RCC 7860 (cell line): ENCODE measurements at regions not wholly inside any gene's neighbourhood (a gene's known extent, or its start where the extent isn't known, plus 50 kb on each side); places are given as distances from the start of the nearest gene placed in this dataset.
"Not testable (repeated sequence)": the region's sequence is repeated elsewhere in the genome, so short reads cannot be mapped to it uniquely, and the experiment has no call there.

Experiments
- DNase-seq: peaks from one replicate; pipeline ENCODE4 v3.0.0-alpha.2; 2015; ENCODE audit warnings: low spot score
- FAIRE-seq: peaks from 2 replicates; lab custom pipeline; 2012; peaks lifted over from hg19 to GRCh38; lab: Jason Lieb, UNC

DNA sequence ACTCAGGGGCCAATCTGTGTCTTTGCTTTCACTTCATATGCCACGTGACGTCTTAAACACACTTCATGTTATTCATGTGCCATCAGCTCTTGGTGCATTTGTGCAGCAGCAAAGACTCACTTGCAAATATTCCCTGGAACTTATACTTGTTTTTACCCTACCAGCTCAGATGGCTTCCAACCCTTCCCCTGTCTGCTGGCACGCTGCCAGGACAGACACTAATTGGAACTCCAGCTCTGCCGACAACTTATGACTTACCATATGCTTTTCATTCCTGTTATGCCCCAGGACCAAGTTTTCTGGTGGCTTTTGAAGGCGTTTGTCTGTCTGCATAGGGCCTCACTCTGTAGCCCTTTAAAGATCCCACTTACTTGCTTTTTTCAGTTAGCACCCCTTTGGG is 261.7 kb upstream of the GNPDA2 start:
- FAIRE-seq (no peak), DNase-seq (no peak)

DNA sequence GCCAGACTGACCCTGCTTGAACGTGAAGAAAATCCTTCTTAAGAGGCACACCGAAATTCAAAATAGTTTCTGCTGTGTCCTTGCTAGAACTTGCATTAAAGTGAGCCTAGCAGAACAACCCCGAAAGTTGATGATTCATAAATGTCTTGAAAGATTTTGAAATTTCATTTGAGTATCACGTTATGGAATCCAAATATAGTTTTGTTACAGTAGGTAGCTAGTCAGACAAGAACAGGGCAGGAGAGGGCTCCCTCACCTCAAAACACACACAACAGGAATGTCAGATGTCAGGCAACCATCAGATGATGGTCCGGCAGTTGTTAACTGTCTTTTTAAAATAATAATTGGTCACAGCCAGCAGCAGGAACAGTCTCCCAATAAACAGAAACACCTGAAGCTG is 259.6 kb upstream of the GNPDA2 start:
- no peak for FAIRE-seq

DNA sequence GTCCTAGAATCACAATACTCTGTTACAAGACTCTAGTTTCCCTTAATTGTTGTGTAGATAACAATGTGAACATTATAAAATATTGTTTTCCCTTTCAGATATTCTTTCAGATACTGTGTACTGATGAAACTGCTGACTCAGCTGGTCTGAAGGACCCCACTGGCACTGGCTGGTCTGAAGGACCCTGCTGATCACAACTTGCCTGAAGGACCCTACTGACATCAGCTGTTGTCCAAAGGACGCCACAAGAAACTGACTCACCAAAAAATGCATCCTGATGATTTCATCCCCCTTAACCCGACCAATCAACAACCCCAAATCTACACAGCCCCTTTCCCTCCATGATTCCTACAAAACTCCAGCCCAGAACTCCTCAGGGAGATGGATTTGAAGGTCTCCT is 258.8 kb upstream of the GNPDA2 start:
- FAIRE-seq (no peak), DNase-seq (no peak)

More for the DNA sequence above, 259.6 kb upstream of the GNPDA2 start:
- no peak for DNase-seq

DNA sequence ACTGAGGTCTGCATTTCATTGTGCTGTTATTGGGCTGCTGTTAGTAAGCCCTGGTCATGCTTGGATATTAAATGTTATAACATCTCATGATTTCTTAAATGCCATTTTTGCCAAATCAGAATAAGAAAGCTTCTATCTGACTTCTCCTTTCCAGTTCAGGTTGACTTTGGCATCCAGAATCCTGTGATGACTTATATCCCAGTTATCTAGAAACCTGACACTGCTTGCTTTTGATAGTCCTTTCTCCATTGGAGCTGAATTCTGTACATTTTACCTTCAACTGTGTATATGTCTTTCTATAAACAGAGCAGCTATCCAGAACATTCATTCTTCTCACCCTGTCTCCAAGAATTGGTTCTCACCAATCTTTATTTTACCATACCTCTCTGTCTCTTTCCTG is 257.7 kb upstream of the GNPDA2 start:
- DNase-seq (no peak), FAIRE-seq (no peak)

DNA sequence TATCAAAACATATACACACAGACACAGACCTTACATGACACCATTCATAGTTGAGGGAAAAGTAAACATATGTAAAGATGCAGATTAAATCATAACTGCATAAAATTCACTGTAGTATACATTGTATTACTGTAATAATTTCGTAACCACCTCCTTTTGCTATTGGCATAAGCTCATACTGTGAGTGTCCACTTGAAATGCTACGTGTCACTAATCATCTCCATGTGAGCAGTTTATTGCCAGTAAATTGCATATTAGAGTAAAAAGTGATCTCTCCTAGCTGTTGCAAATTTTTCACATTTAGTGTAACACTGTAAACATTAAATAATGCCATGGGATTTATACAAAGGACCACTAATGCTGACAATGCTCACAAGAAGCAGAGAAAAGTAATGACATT is 256.7 kb upstream of the GNPDA2 start:
- FAIRE-seq (no peak), DNase-seq (no peak)

DNA sequence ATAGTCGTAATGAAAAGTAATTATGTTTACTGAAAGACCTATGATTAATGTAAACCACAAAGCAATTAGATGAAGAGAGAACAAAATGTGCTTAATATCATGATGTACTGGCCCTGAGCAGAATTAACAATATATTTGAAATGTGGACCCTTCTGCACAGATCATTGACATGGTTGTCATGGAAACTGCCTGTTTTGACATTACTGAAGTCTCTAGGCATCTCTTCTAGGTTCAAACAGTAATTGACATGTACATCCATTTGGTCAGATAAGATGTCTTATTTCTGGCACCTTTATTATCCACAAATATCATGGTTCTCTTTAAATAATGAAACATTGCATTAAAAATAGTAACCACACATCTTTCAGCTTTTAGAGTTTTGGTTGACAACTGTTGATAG is 251.7 kb upstream of the GNPDA2 start:
- FAIRE-seq (no peak), DNase-seq (no peak)

DNA sequence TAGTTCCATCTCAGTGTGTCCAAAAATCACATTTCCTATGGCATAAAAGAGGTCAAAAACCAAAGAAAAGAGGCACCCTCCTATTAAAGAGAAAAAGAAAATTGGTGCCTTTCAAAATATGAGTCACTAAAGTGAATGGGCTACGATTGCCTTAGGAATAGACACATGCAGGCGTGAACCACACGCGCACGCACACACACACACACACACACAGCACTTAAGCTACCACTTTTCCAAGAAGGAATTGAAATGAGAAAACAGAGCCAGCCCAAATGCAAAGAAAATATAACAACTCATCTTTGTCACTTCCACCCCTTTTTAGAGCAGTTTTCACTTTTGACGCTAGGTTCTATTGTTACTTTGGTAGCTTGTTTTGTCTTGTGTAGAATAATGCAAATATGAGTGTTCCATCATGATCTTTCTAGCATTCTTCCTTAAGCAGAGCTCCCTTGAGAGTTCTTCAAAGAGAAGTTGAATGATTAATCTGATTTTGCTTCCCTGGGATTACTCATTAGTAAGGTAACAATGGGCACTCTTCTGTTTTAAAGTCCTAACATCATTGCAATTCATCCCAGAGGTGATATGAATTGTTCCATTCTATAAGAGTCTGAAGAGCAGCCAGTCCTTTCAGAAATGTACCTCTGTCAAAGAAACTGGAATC is 239.2 kb upstream of the GNPDA2 start:
- FAIRE-seq, result no peak
- DNase-seq, result no peak

DNA sequence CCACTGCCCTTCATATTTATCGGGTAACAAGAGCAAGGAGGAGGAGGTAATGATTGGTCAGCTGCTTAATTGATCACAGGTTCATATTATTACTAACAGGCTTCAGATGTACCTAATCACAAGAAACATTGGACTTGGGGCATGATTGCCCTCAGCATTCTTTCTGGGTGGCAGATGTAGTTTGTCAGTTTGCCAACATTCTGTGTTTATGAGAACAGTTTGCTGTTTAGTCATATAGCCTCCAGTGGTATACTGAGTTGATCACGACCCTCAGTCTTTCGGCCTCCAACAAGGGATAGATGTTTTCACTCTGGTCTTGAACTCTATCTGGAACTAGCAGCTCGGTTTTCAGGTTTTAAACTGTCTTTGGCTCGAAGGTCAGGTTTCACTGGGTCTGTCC is 237.7 kb upstream of the GNPDA2 start:
- DNase-seq, FAIRE-seq: not testable (repeated sequence)

DNA sequence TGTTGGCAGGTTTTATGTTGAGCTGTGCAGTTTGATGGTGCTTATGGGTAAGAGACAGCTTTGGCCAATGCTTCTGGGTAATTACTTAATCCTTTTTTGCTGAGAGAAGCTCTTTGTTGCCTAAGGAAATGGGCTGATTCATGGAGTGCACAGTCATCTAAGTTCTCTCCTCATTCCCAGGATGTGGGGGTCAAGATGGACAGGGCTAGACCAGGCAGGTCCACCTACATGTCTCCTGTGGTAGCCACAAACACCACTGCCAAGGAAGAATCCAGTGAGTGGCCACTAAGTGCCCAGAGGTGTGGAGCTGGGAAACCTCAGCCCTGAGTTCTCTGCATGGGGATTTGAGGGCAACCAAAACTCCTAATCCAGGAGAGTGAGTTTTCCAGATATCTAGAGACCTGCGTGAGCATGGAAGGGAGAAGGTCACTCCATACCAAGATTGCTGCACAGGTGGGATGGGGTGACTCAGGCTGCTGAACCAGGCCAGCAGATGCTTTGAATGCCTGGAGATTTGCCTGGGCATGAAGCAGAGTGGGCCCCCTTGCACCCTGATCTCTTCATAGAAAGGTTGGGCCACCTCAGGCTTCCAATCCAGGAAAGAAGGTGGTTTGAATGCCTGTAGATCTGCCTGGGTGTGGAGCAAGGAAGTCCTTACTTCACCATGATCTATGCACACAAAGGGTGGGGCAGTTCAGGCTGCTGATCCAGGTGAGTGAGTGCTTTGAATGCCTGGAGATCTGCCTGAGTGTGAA is 234.8 kb upstream of the GNPDA2 start:
- no peak for FAIRE-seq
- no peak for DNase-seq

DNA sequence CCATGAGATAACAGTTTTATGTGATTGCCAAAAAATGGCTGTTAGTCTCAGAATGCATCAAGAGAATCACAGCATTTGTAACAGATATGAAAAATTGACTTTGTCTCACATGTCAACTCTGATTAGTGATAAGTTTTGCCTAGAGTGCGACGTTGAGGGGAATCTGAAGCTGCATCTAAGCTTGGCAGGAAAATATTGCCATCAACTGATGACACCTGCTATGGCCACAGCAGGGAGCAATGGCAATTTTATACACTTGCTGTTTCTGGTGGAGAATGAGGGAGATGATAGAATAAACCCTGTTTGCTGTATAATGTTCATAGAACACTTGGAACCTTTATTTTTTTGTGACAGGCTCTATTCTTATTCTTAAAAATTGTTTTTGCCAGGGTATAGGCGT is 205.4 kb upstream of the GNPDA2 start:
- DNase-seq (no peak), FAIRE-seq (no peak)

DNA sequence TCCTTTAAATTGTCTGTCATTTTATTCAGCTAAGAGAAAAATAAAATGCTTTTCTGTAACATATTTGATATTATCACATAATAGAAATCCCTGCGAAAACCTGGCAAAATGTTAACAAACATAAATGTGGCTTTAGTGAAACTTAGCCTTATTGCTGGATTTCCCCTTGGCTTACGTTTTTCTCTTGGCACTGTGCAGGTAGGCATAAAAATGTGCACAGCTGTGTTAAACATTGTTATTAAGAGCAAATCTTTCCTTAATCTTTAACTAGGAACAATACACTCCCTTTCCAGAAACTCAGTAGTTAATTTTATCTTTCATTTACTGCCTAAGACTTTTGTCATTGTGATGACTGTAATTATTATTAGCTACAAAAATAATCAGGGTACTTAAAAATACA is 202.4 kb upstream of the GNPDA2 start:
- DNase-seq (no peak), FAIRE-seq (no peak)

DNA sequence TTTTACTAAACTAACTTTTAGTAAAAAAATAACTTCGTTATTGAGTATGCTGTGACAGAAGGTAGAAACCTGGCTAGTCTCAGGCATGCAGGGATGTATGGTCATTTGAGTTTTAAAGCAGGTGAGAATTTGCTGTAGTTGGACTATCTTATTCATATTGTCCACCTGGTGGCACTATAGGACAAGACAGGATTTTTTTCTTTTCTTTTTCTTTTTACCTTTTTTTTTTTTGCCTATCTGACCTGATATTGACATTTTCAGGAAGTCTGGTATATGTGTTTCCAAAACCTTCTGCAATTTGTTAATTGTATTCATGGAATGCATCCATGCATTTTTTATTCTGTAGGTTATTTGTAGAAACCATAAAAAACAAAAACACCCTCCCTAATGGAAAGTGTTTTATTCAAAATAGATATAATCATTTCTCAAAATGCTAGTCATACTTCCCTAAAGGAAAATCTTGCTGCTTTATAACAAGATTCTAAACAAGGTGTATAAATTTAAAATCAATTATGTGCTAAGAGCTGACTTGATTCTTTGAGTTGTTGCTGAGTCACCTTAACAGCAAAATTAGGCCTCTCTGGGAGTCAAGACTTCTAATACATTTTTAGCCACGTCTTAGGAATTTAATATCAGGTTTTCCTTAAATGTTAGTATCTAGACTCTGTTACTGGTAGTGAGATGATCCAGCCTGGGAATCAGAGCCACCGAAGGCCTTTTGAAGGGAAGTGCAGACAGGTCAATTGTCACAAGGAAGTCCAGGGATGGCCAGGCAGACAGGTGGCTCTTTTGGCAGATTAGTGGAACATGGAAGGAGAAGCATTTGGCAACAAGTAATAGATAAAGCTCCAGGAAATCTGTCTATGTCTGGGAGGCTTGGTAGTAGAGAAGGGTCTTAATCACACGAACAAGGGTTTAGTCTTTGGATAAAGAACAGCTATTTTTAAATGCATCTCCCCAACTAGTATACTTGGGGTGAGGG is 201.3 kb upstream of the GNPDA2 start:
- DNase-seq (no peak), FAIRE-seq (no peak)

DNA sequence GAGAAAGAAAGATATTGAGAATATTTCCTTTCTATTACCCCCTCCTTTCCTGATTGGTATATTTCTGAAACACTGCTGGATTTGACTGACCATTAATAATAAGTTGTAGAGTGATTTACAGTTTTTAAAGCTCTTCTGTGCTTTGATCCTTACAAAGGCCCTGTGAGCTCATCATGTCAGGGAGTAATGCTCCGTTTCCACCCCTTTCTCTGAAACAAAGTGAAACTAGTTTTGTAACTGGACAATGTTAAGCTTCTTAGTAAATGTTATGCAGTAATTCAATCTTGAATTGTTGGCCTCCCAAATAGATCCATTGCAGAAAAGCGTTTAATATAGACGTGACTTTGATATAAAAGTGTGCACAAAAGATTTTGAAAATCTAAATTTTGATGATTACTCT is 190.1 kb upstream of the GNPDA2 start:
- DNase-seq, result no peak
- FAIRE-seq, result no peak

DNA sequence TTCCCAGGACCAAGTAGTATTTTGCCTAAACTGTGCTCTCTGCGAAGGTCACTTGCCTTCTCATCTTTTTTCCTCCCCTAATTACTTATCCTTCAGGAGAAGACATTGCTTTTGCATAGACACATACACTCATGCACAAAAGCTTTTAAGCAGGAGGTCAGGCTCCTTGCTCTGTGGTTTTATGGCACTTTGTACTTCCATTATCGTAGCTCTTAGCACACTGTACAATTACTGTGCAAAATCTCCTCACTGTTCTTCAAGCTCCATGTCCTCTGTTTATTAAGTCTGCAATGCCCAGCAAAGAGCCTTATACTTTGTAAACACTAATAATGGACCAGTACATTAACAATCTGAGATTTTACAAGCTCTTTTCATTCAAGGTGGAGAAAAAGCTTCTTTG is 188.4 kb upstream of the GNPDA2 start:
- DNase-seq (no peak), FAIRE-seq (no peak)

DNA sequence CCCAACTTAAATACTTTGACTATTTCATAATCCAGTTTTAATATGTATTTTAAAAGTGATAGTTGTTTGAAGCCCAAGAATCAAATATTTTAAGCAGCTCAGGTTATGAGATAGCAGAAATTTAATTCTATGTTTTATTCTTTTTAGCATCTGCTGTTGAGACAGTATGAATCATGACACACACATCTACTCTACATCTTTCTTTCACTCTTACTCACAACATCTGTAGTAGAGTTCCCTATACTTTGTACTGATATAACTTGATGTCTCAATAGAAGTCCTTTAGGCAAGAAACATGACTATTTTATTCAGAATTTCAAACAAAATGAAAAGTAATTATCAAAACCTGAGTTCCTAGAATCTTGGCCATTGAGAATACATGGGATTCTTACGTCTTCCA is 187.9 kb upstream of the GNPDA2 start:
- FAIRE-seq (no peak), DNase-seq (no peak)

DNA sequence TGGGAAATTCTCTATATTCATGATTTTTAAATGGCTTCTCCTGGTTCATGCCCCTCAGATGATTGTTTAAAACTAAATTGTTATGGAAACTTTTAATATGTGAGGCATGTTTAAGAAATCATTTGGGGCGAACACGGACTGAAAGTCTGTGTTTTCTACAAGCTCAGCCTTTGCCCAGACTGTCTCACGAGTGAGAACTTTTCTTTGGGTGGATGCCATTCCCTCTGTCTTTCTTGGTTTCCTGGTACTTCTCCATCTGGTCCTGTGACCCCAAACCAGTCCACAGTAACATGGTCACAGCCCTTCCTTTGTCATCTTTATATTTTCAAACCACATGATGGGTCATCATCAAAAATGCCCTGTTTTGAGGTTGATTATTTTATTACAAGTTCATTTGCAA is 186.6 kb upstream of the GNPDA2 start:
- DNase-seq, result no peak

DNA sequence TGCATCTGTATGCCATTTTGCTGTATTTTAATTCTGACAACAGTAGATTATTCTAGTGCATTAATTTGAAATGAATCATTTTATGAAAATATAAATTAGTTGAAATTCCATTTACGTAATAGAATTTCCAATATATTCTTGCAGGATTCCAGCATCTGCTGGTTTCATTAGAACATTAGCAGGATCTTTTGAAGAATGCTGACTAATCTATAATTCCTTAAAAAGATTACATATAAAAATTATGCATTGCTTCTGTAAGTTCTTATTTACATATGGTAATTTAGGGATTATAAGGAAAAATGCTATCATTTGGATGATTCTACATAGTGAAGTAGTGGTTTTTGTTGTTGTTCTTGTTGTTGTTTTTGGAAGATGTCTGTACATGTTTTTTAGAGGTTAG is 182.2 kb upstream of the GNPDA2 start:
- FAIRE-seq, result no peak
- DNase-seq, result no peak

More for the DNA sequence above, 186.6 kb upstream of the GNPDA2 start:
- no peak for FAIRE-seq

DNA sequence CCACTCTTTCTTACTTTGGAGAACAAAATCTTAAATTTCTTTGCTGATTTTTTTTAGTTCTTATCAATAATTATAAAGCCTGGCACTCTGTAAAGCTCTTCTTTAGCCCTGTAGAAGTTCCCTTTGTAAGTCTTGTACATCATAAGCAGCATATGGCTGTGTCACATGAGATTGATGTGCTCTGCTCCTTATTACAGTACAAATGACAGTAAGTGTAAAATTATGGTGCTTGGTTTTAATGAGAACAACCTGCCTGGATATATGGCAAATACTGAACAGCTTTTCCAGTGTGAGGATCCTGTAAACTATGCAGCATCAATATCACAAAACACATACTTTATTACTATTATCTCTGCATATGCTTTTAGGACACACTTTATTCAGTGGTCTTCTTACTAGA is 145.9 kb upstream of the GNPDA2 start:
- no peak for FAIRE-seq

DNA sequence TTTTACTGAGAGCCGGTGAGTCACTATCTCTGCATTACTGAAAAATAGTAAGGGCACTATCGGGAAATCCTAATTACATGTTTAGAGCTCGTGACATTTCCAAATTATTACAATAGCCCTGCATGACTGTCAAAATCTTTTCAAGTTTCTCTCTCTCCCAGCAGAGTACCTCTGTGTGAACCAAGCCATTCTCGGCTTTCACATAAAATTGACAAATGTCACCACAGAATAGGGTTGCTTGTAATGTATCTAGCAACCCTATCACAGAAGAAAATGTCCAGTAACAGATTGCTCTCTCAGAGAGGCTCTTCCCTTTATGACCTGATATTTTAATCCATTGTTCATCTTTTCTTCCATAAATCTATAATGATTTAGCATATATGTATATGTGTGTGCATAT is 144.8 kb upstream of the GNPDA2 start:
- DNase-seq (no peak), FAIRE-seq (no peak)

More for the DNA sequence above, 145.9 kb upstream of the GNPDA2 start:
- no peak for DNase-seq

DNA sequence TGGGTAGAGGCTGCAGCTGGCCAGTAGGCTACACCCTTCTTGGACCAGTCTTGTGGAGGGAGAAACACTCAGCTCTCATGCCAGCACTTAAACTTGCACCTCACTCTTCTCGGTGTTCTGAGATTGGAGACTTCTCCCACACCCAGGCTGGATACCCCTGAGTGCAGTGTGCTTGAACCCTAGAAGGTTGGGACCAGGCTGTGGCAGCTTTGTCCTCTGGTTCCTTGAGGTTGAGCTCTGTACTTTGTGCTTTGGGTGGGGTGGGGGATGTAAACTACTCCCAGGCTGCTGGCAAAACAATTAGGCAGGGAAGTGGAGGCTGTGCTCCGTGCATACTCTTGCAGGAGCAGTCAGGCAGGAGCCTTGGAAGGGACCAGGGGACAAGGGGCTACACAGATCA is 143.6 kb upstream of the GNPDA2 start:
- DNase-seq (no peak), FAIRE-seq (no peak)

DNA sequence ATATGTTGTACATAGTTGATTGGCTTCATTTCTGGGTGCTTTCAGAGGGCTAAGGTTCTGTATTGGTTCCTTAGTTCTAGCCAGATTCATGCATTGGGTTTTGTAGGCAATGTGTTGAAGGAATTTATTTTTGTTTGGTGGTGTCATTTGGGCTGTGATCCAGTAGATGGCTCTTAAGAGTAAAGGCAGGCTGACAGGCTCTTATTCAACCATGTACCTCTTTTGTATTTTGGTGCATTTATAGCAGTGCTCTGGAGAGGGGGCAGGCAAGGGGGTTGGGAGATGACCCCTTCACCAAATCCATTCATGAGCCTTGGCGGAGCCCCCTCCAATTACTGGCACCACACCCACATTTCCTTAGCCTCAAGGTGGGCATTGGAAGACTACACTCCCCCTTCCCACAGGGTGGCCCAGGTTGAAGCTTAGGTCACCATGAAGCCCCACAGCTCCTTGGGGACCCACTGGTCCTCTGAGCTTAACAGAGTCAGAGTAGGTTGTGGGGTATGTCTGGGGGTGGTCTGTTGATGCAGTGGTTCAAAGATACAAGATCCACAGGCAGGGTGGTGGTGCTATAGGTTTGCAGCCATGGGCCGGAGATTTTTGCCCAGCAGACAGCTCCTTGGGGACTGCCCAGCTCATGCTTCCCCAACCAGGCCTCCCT is 143.0 kb upstream of the GNPDA2 start:
- no peak for DNase-seq

More for the DNA sequence above, 143.0 kb upstream of the GNPDA2 start:
- no peak for FAIRE-seq
